HG03039 (cell line): ENCODE measurements at regions not wholly inside any gene's neighbourhood (a gene's known extent, or its start where the extent isn't known, plus 50 kb on each side); places are given as distances from the start of the nearest gene placed in this dataset.

ENCODE experiments used
- ATAC-seq: cut with Tn5 transposase; IDR thresholded peaks from one replicate; pipeline ENCODE4 v1.9.1; 2021; ENCODE audit warnings: mild to moderate bottlenecking, moderate library complexity; ENCODE audit not compliant: unreplicated experiment

- ATAC-seq: no peak
Measured at GRCh38 chr3:127484601-127485388, 105.7 kb downstream of the TPRA1 start.

- peak; percentile 88 for ATAC-seq
Measured at GRCh38 chr3:127483902-127484591, 106.5 kb downstream of the TPRA1 start.

GRCh38 chr3:127483005-127483641 is 107.4 kb downstream of the TPRA1 start:
- no peak for ATAC-seq

DNA sequence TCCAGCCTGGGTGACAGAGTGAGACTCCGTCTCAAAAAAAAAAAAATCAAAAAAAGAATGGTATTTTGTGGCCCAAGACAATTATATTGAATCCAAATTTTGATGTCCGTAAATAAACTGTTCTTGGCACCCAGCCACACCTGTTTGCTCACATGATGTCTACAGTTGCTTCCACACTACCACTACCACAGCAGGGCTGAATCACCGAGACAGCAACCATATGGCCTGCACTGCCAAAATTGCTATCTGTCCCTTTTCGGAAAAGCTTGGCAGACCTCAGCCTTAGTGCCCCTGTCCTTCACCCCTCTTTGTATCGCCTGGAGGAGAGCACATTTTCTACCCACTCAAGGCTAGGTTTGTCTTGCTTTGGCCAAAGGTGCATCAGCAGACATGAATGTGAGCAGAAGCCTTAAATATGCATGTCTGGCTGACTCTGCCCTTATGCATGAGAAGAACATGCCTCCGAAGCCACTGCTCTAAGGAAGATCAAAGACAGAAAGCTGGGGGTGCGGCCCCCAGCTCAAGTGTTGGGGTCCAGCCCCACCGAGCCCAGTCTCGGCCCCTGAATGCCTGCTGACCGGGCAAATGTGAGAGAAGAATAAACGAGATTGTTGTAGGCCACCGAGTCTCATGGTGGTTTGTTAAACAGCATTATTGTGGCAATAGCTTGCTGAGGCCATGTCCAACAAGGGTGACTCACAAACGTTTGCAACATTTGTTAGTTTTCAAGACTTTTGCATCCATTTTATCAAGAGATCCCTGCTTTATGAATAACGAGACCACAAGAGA is 108.1 kb downstream of the TPRA1 start:
- ATAC-seq: no peak

DNA sequence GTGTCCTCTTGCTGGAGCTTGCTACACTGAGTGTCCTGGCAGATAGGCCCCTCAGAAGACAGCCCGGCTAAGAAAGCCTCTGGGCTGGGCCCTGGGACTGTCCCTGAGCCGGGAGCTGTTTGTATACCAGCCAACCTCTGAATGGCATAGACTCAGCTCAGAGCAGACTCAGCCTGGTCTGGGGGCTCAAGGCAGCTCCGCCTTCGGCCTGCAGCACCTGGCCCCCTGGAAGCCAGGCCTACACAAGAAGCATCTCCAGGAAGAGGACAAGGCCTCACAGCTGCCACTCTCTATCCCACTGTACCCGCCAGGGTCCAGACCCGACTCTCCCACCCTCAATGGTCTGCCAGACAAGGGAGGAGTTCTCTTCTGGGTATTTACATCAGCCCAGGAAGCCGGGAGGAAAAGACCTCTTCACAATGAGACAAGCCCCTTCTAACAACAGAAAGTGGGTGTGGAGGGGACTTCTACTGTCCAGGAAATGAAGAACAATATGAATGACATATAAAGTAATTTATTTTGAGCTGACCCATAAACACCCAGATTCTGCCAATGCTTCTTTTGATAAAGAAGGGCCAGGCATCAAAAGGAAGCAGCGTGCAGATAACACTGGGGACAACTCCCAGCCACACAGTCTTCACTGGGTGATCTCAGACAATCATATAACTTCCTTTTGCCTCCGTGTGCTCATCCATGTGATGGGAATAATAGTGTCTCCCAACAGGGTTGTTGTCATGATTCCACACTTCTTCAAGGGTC is 110.2 kb downstream of the TPRA1 start:
- ATAC-seq: no peak

- no peak for ATAC-seq
Measured at GRCh38 chr3:127479449-127479848, 111.1 kb downstream of the TPRA1 start.

GRCh38 chr3:127478922-127479321 is 111.6 kb downstream of the TPRA1 start:
- no peak for ATAC-seq

DNA sequence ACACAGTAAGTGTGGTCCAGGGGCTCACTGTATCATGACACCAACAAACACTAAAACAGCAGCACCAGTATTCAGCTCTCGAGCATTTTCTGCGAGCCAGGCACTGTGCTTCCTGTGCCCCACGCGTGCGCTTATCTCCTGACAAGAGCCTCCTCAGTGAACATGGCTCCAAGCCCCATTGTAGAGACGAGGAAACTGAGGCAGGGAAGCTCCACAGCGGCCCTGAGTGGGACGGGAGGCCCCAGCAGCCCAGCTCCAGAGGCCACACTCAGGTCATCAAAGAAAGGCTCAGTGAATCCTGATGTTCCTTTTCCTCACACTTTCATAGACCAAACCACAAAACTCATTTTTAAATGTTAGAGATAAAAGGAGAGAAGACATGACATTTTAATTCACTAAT is 113.1 kb downstream of the TPRA1 start:
- ATAC-seq: no peak

GRCh38 chr3:127476936-127477335 is 113.6 kb downstream of the TPRA1 start:
- ATAC-seq: no peak

DNA sequence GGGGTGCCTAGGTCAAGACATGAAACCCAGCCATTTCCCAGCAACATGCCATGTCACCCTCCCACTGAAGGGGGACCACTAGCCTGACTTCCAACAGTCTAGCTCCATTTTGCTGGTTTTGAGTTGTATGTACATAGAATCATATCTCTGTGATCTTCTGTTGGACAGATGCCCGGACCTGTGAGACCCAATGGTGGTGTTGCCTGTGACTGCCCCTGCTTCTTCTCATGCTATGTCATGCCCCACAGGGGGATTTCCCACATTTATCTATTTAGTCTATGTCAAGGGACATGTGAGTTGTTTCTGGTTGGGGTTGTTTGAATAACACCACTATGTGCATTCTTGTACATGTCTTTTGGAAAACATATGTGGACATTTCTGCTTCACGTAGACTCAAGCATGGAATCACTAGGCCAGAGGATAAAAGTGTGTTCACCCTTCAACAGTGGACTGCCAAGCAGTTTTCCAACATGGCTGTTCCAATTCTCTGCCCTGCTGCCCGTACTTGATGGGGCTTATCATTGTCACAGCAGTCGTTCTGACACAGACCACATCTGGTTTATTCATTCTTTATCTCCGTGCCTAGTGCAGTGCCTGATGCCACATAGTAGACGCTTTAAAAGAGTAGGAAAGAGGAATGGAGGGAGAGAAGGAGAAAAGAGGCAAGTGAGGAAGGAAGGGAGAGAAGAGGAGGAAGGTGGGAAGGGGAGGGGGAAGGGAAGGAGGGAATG is 114.4 kb downstream of the TPRA1 start:
- no peak for ATAC-seq

DNA sequence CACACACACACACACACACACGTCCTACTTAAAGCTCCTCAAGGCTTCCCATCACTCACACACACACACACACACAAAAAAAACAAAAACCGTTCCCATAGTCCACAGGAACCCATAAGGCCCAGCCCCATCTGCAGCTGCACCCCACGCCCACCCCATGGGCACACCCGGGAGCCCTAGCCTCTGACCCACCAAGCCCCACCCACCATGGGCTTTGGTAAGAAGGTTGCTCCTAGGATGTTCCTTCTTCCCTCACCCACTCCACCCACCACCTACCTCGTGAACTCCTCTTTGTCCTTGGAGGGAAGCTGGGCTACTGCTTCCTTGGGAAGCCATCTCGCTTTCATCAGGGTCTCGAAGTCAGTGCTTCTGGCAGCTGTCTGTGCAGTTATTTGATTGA is 115.1 kb downstream of the TPRA1 start:
- no peak for ATAC-seq

- ATAC-seq: no peak
Measured at GRCh38 chr3:127473244-127474024, 117.1 kb downstream of the TPRA1 start.

GRCh38 chr3:127472506-127472905 is 118.0 kb downstream of the TPRA1 start:
- ATAC-seq: no peak

DNA sequence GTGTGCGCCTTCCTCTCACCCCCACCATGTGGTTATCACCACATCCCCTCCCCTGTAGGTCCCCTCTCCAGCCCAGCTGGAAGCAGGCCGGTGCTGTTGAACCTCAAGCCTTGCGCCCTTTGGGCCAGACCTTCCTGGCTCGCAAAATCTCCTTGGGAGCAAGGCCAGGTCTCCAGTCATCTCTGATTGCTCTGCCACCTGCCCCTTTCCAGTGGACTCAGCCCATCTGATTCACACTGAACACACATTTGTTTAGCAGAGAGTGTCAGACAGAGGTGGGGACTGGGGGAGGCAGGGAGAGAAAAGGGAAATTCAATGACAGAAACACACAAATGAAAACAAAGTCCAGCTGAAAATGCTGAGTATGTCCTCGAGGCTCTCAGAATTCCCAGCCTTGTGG is 119.4 kb downstream of the TPRA1 start:
- no peak for ATAC-seq

- no peak for ATAC-seq
Measured at GRCh38 chr3:127469760-127470159, 120.8 kb downstream of the TPRA1 start.

GRCh38 chr3:127467391-127467790 is 123.1 kb downstream of the TPRA1 start:
- no peak for ATAC-seq

DNA sequence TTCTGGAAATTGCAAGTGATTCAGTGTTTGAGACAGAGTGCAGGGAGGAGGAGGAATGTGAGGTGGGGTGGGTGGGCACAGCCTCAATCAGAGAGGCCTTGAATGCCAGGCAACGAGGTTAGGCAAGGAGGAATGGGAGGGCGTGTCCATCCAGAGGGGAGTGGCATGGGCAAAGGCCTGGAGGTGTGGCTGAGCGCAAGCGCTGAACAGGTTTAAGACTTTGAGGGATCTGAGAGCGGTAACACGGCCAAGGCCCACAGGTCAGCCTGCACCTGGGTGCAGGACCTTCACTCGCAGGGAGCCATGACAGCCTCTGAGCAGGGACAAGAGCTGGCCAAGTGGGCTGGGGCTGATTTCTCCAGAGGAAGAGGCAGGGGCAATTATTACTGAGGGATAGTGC is 125.9 kb downstream of the TPRA1 start:
- ATAC-seq: no peak

GRCh38 chr3:127462111-127462655 is 128.3 kb downstream of the TPRA1 start:
- no peak for ATAC-seq
